A673 (cell line): ENCODE measurements at regions not wholly inside any gene's neighbourhood (a gene's known extent, or its start where the extent isn't known, plus 50 kb on each side); places are given as distances from the start of the nearest gene placed in this dataset.
A peak's percentile ranks its signal among the peaks of the same experiment; 100 is the strongest.

Experiments used
- BruUV-seq: library from RNA; stranded (reverse); fragments of 400-500 nt; replicated peaks from 2 replicates; lab custom pipeline; 2021; lab: Mats Ljungman, UMichigan
- CTCF ChIA-PET: fragments of 300-600 bp; sonication (Branson Sonifier 250); formaldehyde crosslinking; loops from one replicate; lab custom pipeline; 2022; ENCODE audit warnings: antibody characterized with exemption; lab: Charles Lee
- POLR2A ChIA-PET: fragments of 300-600 bp; sonication (Branson Sonifier 250); formaldehyde crosslinking; loops from one replicate; lab custom pipeline; 2022; ENCODE audit warnings: antibody characterized with exemption; ENCODE audit not compliant: low non-redundant PET; lab: Charles Lee
- DNase-seq: peaks from one replicate; pipeline ENCODE4 v3.0.0-alpha.2; 2015; ENCODE audit warnings: low spot score
- H3K27ac ChIP-seq: fragments of 200-600 bp; sonication (generic); 2 replicates; pipeline ENCODE4 v1.5.1; 2016; ENCODE audit warnings: mixed run types, low read depth, mild to moderate bottlenecking, mixed read lengths, antibody characterized with exemption, low read length; ENCODE audit not compliant: poor library complexity, severe bottlenecking
- H3K27me3 ChIP-seq: fragments of 200-600 bp; sonication (generic); replicated peaks from 2 replicates; pipeline ENCODE4 v1.6.1; 2017; ENCODE audit warnings: mixed run types, low read depth, mild to moderate bottlenecking, mixed read lengths, antibody characterized with exemption, low read length; ENCODE audit not compliant: insufficient read depth, poor library complexity
- H3K36me3 ChIP-seq: fragments of 200-600 bp; sonication (generic); 2 replicates; pipeline ENCODE4 v1.6.1; 2016; ENCODE audit warnings: mixed run types, mild to moderate bottlenecking, mixed read lengths, antibody characterized with exemption, low read length; ENCODE audit not compliant: insufficient read depth, poor library complexity, severe bottlenecking
- H3K4me1 ChIP-seq: fragments of 200-600 bp; sonication (generic); 2 replicates; pipeline ENCODE4 v1.6.1; 2017; ENCODE audit warnings: mixed run types, mild to moderate bottlenecking, mixed read lengths, antibody characterized with exemption, low read length; ENCODE audit not compliant: insufficient read depth, poor library complexity, severe bottlenecking
- H3K4me3 ChIP-seq: fragments of 200-600 bp; sonication (generic); 2 replicates; pipeline ENCODE4 v1.5.1; 2016; ENCODE audit warnings: low read depth, mixed run types, mild to moderate bottlenecking, mixed read lengths, low read length; ENCODE audit not compliant: poor library complexity, severe bottlenecking
- H3K9me3 ChIP-seq: fragments of 200-600 bp; sonication (generic); 2 replicates; pipeline ENCODE4 v1.6.1; 2016; ENCODE audit warnings: mixed run types, low read depth, mild to moderate bottlenecking, mixed read lengths, antibody characterized with exemption, low read length; ENCODE audit not compliant: poor library complexity, severe bottlenecking
- CTCF ChIP-seq: fragments of 300-800, 200-600 bp; sonication (generic); conservative IDR thresholded peaks from 2 replicates; pipeline ENCODE4 v1.5.1; 2017; ENCODE audit warnings: low read depth, mild to moderate bottlenecking, antibody characterized with exemption, low read length, moderate library complexity, mixed read lengths
- EZH2 ChIP-seq: fragments of 200-600 bp; sonication (generic); IDR thresholded peaks from 2 replicates; pipeline ENCODE4 v1.6.1; 2017; ENCODE audit warnings: borderline replicate concordance, low read depth, mild to moderate bottlenecking, mixed read lengths, antibody characterized with exemption, low read length; ENCODE audit not compliant: poor library complexity, severe bottlenecking
- intact Hi-C: fragments of 100-400 bp; cut with micrococcal nuclease; formaldehyde crosslinking; loops from one replicate; pipeline ENCODE4 v1.10.0; 2022; ENCODE audit not compliant: unreplicated experiment

- ChIA-PET CTCF (interaction anchor here (0.6 to 0.7 kb wide), 4 partner anchors 9 to 617 kb away, joined by 5 to 22 read pairs (median 8); no protein-coding TSS in a partner anchor), POLR2A (no interaction called here)
- BruUV-seq, result no TSS peak
- intact Hi-C loops, result no loop called here
- peak overlapping the region; percentile 7 for H3K4me3 ChIP-seq
- peak; percentile 40 for DNase-seq
- H3K27me3 ChIP-seq, result no peaks in the 10 kb centered on the region
- H3K9me3 ChIP-seq, result no peaks in the 10 kb centered on the region
- no peaks in the 10 kb centered on the region for H3K36me3 ChIP-seq
- H3K4me1 ChIP-seq, result peaks cover 13% of the 10 kb centered on the region
- TF ChIP-seq EZH2 (no peak), CTCF (no peak)
- H3K27ac ChIP-seq, result no peak overlapping the region
Measured at GRCh38 chr4:71230271-71231128, 108.3 kb upstream of the SLC4A4 start.

GRCh38 chr4:71231129-71232055 is 107.4 kb upstream of the SLC4A4 start:
- H3K4me1 ChIP-seq, result peaks cover 13% of the 10 kb centered on the region
- no peak overlapping the region for H3K27ac ChIP-seq
- ChIA-PET POLR2A (no interaction called here), CTCF (interaction anchor here (0.6 kb wide), 1 partner anchor 618 kb away, joined by 5 read pairs; no protein-coding TSS in a partner anchor)
- no peaks in the 10 kb centered on the region for H3K36me3 ChIP-seq
- H3K9me3 ChIP-seq, result no peaks in the 10 kb centered on the region
- peak; percentile 39 for DNase-seq
- H3K4me3 ChIP-seq, result peak overlapping the region; percentile 7
- no peaks in the 10 kb centered on the region for H3K27me3 ChIP-seq
- TF ChIP-seq CTCF (no peak), EZH2 (no peak)
- intact Hi-C loops, result no loop called here
- BruUV-seq, result no TSS peak

- H3K27me3 ChIP-seq, result no peaks in the 10 kb centered on the region
- no peak for DNase-seq
- no TSS peak for BruUV-seq
- ChIA-PET CTCF (no interaction called here), POLR2A (no interaction called here)
- no peak overlapping the region for H3K27ac ChIP-seq
- no peaks in the 10 kb centered on the region for H3K9me3 ChIP-seq
- H3K36me3 ChIP-seq, result no peaks in the 10 kb centered on the region
- H3K4me3 ChIP-seq, result no peak overlapping the region
- H3K4me1 ChIP-seq, result peaks cover 13% of the 10 kb centered on the region
- TF ChIP-seq EZH2 (no peak), CTCF (no peak)
- intact Hi-C loops, result no loop called here
Measured at GRCh38 chr4:71232056-71232430, 106.8 kb upstream of the SLC4A4 start.
